HepG2 (cell line): ENCODE measurements at regions not wholly inside any gene's neighbourhood (a gene's known extent, or its start where the extent isn't known, plus 50 kb on each side); places are given as distances from the start of the nearest gene placed in this dataset.

ENCODE experiments used
- ATAC-seq: fragments of 200-7000 bp; cut with Tn5 transposase; 3 replicates; pipeline ENCODE4 v1.9.1; 2020; ENCODE audit warnings: mild to moderate bottlenecking, moderate library complexity
- BruUV-seq: library from RNA; stranded (reverse); fragments of 400-500 nt; replicated peaks from 2 replicates; lab custom pipeline; 2021; lab: Mats Ljungman, UMichigan
- CTCF ChIA-PET: fragments of 300-600 bp; formaldehyde crosslinking; extraction: SDS; loops from one replicate; lab custom pipeline; 2021; ENCODE audit warnings: low total read pairs, inconsistent platforms, low intra/inter-chr PET ratio; lab: Yijun Ruan, JAX
- POLR2A ChIA-PET: fragments of 350-600 bp; sonication (Branson Sonifier 250); formaldehyde crosslinking; loops from one replicate; lab custom pipeline; 2020; ENCODE audit warnings: antibody characterized with exemption, inconsistent platforms; lab: Yijun Ruan, JAX
- DNase-seq: peaks from one replicate; pipeline ENCODE4 v3.0.0-alpha.2; 2015; ENCODE audit warnings: low spot score
- FAIRE-seq: peaks from 3 replicates; lab custom pipeline; 2011; peaks lifted over from hg19 to GRCh38; lab: Jason Lieb, UNC
- H2AFZ ChIP-seq: one replicate; pipeline ENCODE4 v1.6.1; 2011; ENCODE audit warnings: low read length, inconsistent platforms
- H3K27ac ChIP-seq: fragments of 300-600 bp; 3 replicates; pipeline ENCODE4 v1.8.0; 2011; ENCODE audit warnings: mixed run types, mild to moderate bottlenecking, mixed read lengths, low read length, inconsistent platforms; ENCODE audit not compliant: insufficient read depth; ENCODE audit errors: extremely low read length
- H3K27me3 ChIP-seq, 2 experiments: fragments of 200-600 bp in 1 of 2; 2 replicates in 1 of 2; 3 replicates in 1 of 2; pipeline versions ENCODE4 v1.6.0 to v1.8.0; 2011; ENCODE audit warnings: low read length in 2 of 2, mild to moderate bottlenecking in 2 of 2, moderate library complexity in 2 of 2, inconsistent platforms in 1 of 2; ENCODE audit not compliant: insufficient read depth in 2 of 2, control insufficient read depth in 1 of 2
- H3K36me3 ChIP-seq, 2 experiments: fragments of 200-600 bp in 1 of 2; replicated peaks in 1 of 2; 2 replicates in 1 of 2; 3 replicates in 1 of 2; pipeline versions ENCODE4 v1.5.1 to v1.8.0; 2011; ENCODE audit warnings: low read length in 2 of 2, inconsistent platforms in 1 of 2; ENCODE audit not compliant: insufficient read depth in 2 of 2, control insufficient read depth in 1 of 2
- H3K4me1 ChIP-seq: 2 replicates; pipeline ENCODE4 v1.5.1; 2012; ENCODE audit warnings: low read length, inconsistent platforms; ENCODE audit not compliant: insufficient read depth
- H3K4me2 ChIP-seq: 2 replicates; pipeline ENCODE4 v1.6.0; 2011; ENCODE audit warnings: low read depth, low read length, inconsistent platforms
- H3K4me3 ChIP-seq, 3 experiments: fragments of 200-600 bp in 1 of 3; sonication (generic), shearing (Covaris generic) in 1 of 3; replicated peaks in 1 of 3; 2 replicates each; pipeline ENCODE4 v1.5.1; 2011 to 2016; ENCODE audit warnings: low read length in 3 of 3, inconsistent platforms in 2 of 3, low read depth in 2 of 3, mild to moderate bottlenecking in 2 of 3, control low read depth in 1 of 3, mixed read lengths in 1 of 3; ENCODE audit not compliant: insufficient read depth in 1 of 3
- H3K79me2 ChIP-seq: one replicate; pipeline ENCODE4 v1.6.1; 2011; ENCODE audit warnings: low read length, inconsistent platforms; ENCODE audit not compliant: insufficient read depth
- H3K9ac ChIP-seq: 2 replicates; pipeline ENCODE4 v1.6.0; 2011; ENCODE audit warnings: mild to moderate bottlenecking, low read depth, low read length, inconsistent platforms; ENCODE audit not compliant: insufficient read depth
- H3K9me3 ChIP-seq: 2 replicates; pipeline ENCODE4 v1.5.1; 2012; ENCODE audit warnings: mild to moderate bottlenecking, low read length
- H4K20me1 ChIP-seq: 2 replicates; pipeline ENCODE4 v1.6.0; 2011; ENCODE audit warnings: inconsistent platforms, mild to moderate bottlenecking, low read length, moderate library complexity; ENCODE audit not compliant: insufficient read depth
- CAMTA2 ChIP-seq: sonication (generic); formaldehyde crosslinking; IDR thresholded peaks from 2 replicates; pipeline ENCODE4 v1.4.0; 2020; ENCODE audit warnings: mild to moderate bottlenecking, missing genetic modification reagents, borderline replicate concordance
- ISX ChIP-seq: sonication (generic); formaldehyde crosslinking; conservative IDR thresholded peaks from 2 replicates; pipeline ENCODE4 v1.5.0; 2020; ENCODE audit warnings: missing genetic modification reagents
- KDM3A ChIP-seq: IDR thresholded peaks from 2 replicates; pipeline ENCODE4 v1.6.1; 2018; ENCODE audit warnings: low read depth, missing compliant biosample characterization
- MTA1 ChIP-seq: sonication (generic); formaldehyde crosslinking; IDR thresholded peaks from 2 replicates; pipeline ENCODE4 v1.4.0; 2020; ENCODE audit warnings: missing genetic modification reagents, mild to moderate bottlenecking, borderline replicate concordance
- MTF1 ChIP-seq: sonication (generic); formaldehyde crosslinking; IDR thresholded peaks from 2 replicates; pipeline ENCODE4 v1.5.0; 2020; ENCODE audit warnings: missing genetic modification reagents
- NCOA5 ChIP-seq: sonication (generic); formaldehyde crosslinking; IDR thresholded peaks from 2 replicates; pipeline ENCODE4 v1.4.0; 2020; ENCODE audit warnings: missing genetic modification reagents
- NPAS2 ChIP-seq: sonication (generic); formaldehyde crosslinking; IDR thresholded peaks from 2 replicates; pipeline ENCODE4 v1.8.0; 2022; ENCODE audit warnings: mild to moderate bottlenecking, missing genetic modification reagents, borderline replicate concordance
- ONECUT2 ChIP-seq: sonication (generic); formaldehyde crosslinking; IDR thresholded peaks from 2 replicates; pipeline ENCODE4 v1.4.0; 2020; ENCODE audit warnings: missing genetic modification reagents
- THAP11 ChIP-seq: IDR thresholded peaks from 2 replicates; pipeline ENCODE4 v1.6.1; 2016; ENCODE audit warnings: missing biosample characterization, missing genetic modification reagents
- ZNF138 ChIP-seq: sonication (generic); formaldehyde crosslinking; IDR thresholded peaks from 2 replicates; pipeline ENCODE4 v1.5.0; 2020; ENCODE audit warnings: mild to moderate bottlenecking, low read depth, missing genetic modification reagents
- ZNF296 ChIP-seq: sonication (generic); formaldehyde crosslinking; conservative IDR thresholded peaks from 2 replicates; pipeline ENCODE4 v1.5.0; 2020; ENCODE audit warnings: mild to moderate bottlenecking, missing genetic modification reagents
- WGBS: methylation state at CpG from one replicate; pipeline ENCODE4 v1.1.6; 2017; ENCODE audit warnings: low lambda C conversion rate; 5-methylcytosine and 5-hydroxymethylcytosine counted together
- in situ Hi-C: cut with HindIII; loops from 2 replicates; pipeline ENCODE4 v1.10.0; 2017; ENCODE audit warnings: low pct_unique_long_range_greater_than_20kb; ENCODE audit not compliant: extremely low pct_ligation_motif_present
- intact Hi-C: fragments of 100-400 bp; cut with micrococcal nuclease; formaldehyde crosslinking; loops from one replicate; pipeline ENCODE4 v1.10.0; 2022; ENCODE audit not compliant: unreplicated experiment
- TF ChIP-seq, protein P1 (sequence below): IDR thresholded peaks from 2 replicates; pipeline ENCODE4 v1.6.1; 2016
- TF ChIP-seq, protein P2 (sequence below): IDR thresholded peaks from 2 replicates; pipeline ENCODE4 v1.6.1; 2018; ENCODE audit warnings: missing genetic modification reagents

- no peak for TF ChIP-seq ONECUT2 (CRISPR knock-in tag)
- no peak for TF ChIP-seq ISX (CRISPR knock-in tag)
- TF ChIP-seq THAP11 (CRISPR knock-in tag), result no peak
- TF ChIP-seq MTA1 (CRISPR knock-in tag), result no peak
- TF ChIP-seq, protein P1, sequence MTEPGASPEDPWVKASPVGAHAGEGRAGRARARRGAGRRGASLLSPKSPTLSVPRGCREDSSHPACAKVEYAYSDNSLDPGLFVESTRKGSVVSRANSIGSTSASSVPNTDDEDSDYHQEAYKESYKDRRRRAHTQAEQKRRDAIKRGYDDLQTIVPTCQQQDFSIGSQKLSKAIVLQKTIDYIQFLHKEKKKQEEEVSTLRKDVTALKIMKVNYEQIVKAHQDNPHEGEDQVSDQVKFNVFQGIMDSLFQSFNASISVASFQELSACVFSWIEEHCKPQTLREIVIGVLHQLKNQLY (CRISPR knock-in tag), result no peak
- TF ChIP-seq ZNF138 (CRISPR knock-in tag), result no peak
- no peak for TF ChIP-seq MTF1 (CRISPR knock-in tag)
- no peak for TF ChIP-seq NCOA5
Observed at GRCh38 chr7:131000389-131000788, 266.4 kb upstream of the KLF14 start (continued).

DNA sequence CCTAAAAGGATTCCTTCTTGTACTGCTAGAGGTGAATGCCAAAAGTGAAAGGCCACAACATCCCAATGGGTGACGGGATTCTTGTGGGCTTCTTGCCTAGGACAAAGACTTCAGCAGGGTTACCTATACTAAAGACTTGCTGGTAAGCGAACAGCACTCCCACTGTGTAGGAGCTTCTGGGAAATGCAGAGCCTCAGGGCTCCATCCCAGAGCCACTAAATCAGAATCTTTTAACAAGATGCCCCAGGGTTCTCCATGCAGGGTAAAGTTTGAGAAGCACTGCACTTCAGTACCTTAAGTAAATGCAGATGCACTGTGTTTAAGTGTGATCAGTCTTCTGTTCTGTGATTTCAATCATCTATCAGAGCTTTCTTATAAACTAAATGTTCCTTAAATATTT lies 266.9 kb upstream of the KLF14 start:
- peaks cover 25% of the 10 kb centered on the region for H3K79me2 ChIP-seq
- no peak overlapping the region for H3K9ac ChIP-seq
- in situ Hi-C loops, result no loop called here
- no peaks in the 10 kb centered on the region for H3K27me3 ChIP-seq
- intact Hi-C loops, result no loop called here
- H3K4me1 ChIP-seq, result peaks cover 44% of the 10 kb centered on the region
- no peak overlapping the region for H3K27ac ChIP-seq
- no peak overlapping the region for H3K4me3 ChIP-seq
- H2AFZ ChIP-seq, result no peak overlapping the region
- H3K4me2 ChIP-seq, result no peak overlapping the region
- TF ChIP-seq, protein P2, sequence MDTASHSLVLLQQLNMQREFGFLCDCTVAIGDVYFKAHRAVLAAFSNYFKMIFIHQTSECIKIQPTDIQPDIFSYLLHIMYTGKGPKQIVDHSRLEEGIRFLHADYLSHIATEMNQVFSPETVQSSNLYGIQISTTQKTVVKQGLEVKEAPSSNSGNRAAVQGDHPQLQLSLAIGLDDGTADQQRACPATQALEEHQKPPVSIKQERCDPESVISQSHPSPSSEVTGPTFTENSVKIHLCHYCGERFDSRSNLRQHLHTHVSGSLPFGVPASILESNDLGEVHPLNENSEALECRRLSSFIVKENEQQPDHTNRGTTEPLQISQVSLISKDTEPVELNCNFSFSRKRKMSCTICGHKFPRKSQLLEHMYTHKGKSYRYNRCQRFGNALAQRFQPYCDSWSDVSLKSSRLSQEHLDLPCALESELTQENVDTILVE (CRISPR knock-in tag), result no peak
- no peak for TF ChIP-seq CAMTA2
- no peak for TF ChIP-seq NPAS2 (CRISPR knock-in tag)
- TF ChIP-seq KDM3A (CRISPR knock-in tag), result no peak
- TF ChIP-seq ZNF296 (CRISPR knock-in tag), result no peak
- DNase-seq (no peak), ATAC-seq (no peak), FAIRE-seq (no peak)
- peaks cover 13% of the 10 kb centered on the region for H3K9me3 ChIP-seq
- POLR2A ChIA-PET, result no interaction called here
- no TSS peak for BruUV-seq
- H3K36me3 ChIP-seq, result peaks cover 1 to 5% of the 10 kb centered on the region in 2 experiments; a peak in 4 of 5 replicates
- CTCF ChIA-PET, result no interaction called here
- WGBS, result 86% methylated on average over 1 of the region's 2 CpGs
- peaks cover 8% of the 10 kb centered on the region for H4K20me1 ChIP-seq
